HuH-7.5 (cell line): ENCODE measurements at regions not wholly inside any gene's neighbourhood (a gene's known extent, or its start where the extent isn't known, plus 50 kb on each side); places are given as distances from the start of the nearest gene placed in this dataset.

ENCODE experiments used
- DNase-seq: peaks from one replicate; pipeline ENCODE4 v3.0.0; 2011; ENCODE audit warnings: low spot score

DNA sequence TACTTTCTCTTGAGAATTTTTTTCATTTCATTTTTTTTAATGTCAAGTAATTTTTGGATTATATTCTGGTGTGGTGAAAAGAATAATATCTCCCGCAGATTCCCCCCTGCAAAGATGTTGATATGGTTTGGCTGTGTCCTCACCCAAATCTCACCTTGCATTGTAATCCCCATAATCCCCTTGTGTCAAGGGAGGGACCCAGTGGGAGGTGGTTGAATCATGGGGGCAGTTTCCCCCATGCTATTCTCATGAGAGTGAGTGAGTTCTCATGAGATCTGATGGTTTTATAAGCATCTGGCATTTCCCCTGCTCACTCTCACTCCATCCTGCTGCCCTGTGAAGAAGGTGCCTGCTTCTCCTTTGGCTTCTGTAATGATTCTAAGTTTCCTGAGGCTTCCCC is 58.7 kb upstream of the PMEPA1 start:
- DNase-seq, result no peak

DNA sequence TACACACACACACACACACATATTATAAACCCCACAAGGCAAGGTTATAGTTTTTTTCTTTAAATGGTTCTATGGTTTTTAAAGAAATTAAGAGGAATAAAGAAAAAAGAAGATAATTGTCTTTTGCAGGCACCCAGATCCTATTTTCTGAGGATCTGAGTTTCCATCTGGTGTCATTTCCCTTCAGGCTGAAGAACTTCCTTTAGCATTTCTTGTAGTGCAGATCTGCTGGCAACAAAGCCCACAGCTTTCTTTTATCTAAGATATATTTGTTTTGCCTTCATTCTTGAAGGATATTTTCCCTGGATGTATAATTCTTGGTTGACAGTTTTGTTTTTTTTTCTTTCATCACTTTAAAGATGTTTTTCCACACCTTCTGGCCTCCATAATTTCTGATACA is 57.6 kb upstream of the PMEPA1 start:
- no peak for DNase-seq

DNA sequence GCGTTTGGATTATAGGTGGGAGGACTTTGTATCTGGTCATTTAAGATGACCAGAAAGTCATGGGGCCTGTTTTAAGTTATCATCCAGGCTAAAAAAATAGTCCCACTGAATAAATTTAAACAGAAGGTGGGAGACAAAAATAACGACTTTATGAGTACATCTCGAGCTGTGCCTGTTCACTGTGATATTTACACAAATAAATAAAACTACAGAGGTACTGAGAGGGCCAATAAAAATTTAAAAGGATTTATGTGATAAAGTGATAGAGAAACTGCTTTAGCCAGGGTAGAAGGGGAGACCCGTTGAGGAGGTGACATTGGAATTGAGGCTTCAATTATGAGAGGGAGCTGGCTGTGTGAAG is 53.4 kb upstream of the PMEPA1 start:
- no peak for DNase-seq

DNA sequence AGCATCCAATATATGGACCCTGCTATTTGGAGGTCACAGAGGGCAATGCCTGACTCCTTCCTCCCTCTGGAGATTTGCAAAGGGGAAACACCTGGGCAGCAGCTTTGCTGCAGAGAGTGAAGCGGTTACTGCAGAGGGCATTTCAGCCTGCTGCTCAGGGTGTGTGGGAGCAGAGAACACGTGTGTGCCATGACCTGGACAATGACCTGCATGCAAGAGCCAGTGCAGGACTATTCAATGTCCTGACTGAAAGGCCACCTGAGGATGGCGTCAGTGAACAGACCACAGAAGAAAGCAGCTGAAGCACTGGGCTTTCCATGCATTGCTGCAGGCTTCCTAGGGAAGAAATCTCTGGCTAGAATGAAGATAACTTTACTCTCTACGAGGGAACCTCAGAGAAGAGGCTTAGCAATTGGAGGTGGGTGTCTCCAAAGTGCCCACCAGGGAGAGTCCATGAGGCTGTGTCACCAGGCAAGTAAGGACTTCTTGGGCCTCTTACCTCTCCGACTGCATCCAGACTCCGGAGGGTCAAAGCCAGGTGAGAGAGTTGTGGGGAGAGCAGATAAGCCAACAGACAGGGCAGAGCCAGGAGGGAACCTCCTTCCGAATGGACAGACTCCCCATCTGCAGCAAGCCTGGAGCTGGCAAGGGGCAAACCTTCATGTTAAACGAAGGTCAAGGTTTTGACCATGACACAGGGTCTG is 52.9 kb upstream of the PMEPA1 start:
- no peak for DNase-seq

DNA sequence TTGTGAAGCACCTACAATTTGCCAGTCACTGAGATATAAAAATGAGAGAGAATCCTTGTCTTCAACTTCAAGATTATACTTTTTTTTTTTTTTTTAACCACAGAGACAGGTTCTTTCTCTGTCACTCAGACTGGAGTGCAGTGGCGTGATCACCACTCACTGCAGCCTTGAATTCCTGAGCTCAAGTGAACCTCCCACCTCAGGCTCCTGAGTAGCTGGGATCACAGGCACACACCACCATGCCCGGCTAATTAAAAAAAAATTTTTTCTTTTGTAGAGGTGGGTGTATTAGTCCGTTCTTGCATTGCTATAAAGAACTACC is 51.6 kb upstream of the PMEPA1 start:
- DNase-seq, result no peak

DNA sequence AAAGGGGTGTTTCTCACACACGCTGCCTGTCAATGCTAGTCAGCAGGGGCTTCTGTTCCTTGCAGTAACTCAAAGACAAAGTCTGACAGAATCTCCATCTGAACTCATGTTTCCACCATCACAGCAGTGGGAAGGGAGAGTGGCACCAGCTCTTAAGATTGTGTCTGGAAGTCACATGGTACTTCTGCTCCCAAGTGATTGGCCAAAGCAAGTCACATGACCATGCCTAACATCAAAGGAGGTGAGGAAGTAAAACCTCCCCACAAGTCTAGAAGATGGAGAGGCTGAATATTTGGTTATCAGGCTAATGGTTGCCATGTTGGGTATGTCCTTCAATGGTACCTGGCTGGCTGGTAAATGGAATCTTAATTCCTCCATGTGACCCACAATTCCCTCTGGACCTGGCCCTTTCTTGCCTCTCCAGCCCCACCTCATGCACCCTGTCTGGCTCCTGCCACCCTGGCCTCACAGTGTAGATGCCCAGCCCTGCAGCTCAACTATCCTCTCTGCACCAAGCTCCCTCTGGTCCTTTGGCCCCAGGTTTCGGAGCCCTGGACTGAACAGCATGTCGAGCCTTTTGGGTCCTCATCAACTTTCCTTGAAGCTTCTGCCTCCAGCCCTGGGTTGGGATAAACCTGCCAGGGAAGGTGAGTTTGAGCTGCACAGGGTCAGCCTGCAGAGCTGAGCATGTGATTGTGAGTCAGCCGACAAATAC is 51.0 kb upstream of the PMEPA1 start:
- DNase-seq, result no peak

DNA sequence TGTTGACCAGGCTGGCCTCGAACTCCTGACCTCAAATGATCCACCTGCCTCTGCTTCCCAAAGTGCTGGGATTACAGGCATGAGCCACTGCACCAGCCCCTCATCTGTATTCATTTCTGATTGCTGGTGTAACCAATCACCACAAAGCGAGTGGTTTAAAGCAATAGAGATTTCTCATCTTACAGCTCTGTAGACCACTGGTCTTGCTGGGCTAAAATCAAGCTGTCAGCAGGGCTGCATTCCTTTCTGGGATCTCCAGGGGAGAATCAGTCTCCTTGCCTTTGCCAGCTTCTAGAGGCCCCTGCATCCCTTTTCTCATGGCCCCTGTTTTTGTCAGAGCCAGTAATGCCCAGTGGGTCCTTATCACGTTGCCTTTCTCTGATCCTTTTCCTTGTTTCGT is 49.9 kb upstream of the PMEPA1 start:
- no peak for DNase-seq
